NCI-H1694 (cell line): ENCODE measurements at regions not wholly inside any gene's neighbourhood (a gene's known extent, or its start where the extent isn't known, plus 50 kb on each side); places are given as distances from the start of the nearest gene placed in this dataset.
A peak's percentile ranks its signal among the peaks of the same experiment; 100 is the strongest.
"Not testable (repeated sequence)": the region's sequence is repeated elsewhere in the genome, so short reads cannot be mapped to it uniquely, and the experiment has no call there.

Experiments used
- DNase-seq: peaks from one replicate; lab custom pipeline; 2025; lab: John Stamatoyannopoulos, UW

DNA sequence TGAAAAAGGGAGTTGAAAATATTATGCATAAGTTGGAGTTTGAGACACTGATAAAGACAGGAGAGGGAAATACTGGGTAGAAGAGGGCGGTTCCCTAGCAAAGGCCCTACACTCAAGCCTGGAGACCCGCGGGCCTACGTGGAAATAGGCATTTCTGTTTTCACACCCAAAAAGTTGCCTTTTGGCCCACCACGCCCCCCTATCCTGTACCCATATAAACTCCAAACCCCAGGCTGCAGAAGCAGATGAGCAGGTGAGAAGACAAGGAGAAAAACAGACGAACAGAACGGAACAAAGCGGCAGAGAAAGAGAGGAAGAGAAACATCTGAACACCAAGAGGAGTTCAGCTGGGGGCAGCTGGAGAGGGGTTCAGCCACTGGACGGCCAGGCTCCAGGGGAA is 177.9 kb downstream of the GALC start:
- no peak for DNase-seq

DNA sequence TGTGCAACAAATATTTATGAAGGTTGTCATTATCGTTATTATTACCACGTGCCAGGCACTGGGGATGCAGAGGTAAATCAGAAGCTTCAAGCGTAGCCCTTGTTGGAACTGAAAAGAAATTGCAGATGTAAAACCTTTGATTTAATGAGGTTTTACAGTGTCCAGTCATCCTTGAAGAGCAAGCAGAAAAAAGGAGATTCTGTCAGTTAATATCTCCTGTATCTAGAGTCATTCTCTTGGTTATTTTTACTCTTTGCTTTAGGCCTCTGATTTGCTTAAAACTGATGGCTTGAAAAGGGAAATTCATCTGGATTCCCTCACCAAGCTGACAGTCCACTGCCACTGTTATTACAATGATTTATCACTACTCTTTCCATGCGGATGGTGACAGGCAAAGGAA is 179.3 kb downstream of the GALC start:
- DNase-seq = no peak

DNA sequence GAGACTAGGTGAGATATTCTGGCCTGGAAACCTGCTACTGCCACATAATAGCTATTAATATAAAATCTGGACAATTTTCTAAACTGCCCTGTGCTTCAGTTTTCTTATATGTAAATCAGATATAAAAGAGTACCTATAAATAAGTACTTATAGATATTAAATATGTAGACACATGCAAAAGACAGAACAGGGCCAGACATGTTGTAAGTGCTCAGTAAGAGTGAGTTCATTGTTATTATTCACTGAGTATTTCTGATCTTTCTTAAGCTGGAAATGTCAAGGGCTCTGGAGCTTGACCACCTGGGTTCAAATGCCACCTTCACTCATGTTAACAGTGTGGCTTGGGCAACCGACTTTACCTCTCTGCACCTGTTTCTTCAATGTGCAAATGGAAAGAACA is 179.8 kb downstream of the GALC start:
- no peak for DNase-seq

DNA sequence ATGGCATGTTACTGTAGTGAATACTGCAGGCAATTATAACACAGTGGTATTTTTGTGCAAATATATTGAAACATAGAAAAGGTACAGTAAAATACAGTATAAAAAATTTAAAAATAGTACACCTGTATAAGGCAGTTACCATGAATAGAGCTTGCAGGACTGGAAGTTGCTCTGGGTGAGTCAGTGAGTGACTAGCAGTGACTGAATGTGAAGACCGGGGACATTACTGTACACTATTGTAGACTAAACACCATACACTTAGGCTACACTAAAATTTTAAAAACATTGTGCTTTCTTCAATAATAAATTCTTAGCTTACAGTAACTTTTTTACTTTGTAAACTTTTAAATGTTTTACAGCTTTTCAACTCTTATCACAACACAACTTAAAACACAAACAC is 181.7 kb downstream of the GALC start:
- DNase-seq = no peak

DNA sequence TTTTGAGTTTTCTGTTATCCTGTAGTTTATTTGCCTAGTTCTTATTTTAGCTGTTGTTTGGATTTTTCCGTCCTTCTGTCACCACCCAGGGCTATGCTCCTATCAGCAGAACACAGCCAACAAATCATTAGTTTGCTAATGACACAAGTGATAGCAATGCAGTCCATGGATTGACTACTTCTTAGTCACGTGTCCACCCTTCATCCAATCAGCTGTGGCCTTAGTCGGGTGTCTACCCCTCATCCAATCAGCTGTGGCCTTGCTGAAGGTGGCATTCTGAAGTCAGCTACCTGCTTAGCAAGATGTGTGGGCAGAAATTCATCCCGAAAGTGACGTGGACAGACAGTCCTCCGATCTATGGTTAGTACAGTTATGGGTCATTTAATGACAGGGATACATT is 182.3 kb downstream of the GALC start:
- no peak for DNase-seq

DNA sequence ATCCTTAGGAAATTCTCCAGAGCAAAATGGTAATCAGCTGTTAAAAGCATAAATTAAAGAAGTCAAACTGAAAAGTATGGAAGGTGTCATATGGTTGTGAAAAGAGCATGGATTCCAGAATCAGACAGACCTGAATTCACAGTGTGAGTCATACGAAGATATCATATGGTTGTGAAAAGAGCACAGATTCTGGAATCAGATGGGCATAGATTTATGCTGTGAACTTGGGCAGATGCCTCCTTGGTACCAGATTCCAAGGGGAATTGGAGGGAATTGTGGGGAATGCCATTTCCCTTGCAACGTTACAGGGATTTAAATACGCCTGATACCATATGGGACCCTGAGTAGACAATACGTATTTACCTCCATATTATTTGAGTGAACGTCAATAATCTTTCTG is 183.7 kb downstream of the GALC start:
- DNase-seq = no peak

DNA sequence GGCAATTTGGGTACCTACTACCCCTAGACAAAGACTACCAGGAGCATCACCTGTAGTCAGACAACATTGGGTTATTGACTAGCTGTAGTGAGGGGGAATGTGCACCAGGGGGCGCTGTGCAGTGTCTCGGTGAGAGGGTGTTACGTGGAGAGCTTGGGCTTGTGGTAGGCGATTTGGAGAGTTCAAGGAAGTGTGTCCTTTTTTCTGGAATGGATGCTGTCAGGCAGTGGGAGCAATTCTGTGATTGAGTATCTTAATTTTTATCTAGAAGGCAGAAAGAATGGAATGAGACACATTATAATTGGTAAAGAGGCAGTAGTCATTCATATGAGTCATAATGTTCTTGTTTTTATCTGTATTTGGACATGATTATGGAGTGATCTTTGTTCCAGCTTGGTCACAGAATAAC is 187.7 kb downstream of the GALC start:
- peak; percentile 49 for DNase-seq

DNA sequence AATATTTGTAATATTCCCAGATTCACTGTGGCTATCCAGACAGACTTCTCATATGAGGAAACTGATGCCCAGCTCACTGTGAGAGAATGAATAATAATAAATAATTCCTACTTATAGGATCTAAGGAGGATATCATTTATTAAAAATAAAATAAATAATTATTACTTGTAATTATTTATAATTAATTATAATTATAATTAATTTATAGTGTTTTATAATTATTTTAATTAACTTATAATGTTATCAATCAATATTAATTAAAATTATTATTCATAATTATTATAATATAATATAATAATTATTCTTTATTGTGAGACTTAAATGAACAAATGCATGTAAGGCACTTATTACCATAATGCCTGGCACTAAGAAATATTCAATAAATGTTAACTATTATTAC is 192.8 kb downstream of the GALC start:
- no peak for DNase-seq

DNA sequence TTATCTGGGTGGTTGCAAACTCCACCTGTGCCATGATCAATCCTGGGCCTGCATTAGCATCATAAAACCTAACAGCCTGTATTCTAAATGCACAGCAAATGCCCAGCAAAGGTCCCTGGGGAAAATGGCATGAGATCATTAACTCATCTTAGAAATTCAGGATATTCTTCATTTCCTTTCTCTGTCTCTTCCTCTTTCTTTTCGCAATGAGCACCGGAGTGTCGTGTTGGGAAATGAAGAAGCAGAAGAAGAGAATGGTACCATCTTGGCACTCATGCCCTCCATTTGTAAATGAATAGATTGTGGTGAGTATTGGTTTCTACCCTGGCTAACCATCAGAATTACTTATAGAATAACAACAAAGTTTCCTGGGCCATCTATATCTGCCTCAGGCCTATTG is 193.6 kb downstream of the GALC start:
- no peak for DNase-seq

DNA sequence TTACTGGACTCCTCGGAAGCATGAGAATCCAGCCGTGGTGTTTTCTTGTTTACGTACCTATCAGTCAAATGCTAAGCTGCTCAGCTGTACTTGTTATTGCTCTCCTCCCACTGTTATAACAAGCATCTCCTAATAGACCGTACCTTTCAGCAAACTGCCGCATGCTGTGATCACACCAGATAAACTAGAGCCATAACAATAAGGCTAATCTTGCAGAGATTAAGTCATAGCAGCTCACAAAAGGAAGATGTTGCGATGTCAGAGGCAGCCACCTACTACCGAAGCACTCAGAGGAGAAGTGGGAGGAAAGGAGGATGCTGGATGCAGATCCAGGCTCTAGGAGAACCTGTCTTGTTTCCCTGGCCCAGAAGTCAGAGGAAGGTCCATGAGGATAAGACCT is 196.0 kb downstream of the GALC start:
- DNase-seq = no peak

DNA sequence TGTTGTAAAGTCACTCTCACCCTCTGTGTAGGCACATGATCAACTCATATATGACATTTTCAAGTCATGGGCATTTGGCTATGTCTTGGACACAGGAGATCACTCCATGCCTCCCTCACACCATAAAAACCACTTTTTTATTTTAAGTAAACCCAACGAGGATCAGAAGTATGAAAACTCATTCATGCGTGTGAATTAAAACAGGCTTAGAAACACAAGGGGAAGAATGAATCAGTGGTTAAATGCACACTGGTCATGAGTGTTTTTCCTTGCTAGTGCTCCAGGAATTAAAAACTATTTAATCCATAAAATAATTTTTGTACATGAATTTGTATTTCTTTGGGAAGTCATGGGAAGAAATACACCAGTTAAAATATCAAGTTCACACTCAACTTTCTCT is 198.4 kb downstream of the GALC start:
- DNase-seq = no peak

DNA sequence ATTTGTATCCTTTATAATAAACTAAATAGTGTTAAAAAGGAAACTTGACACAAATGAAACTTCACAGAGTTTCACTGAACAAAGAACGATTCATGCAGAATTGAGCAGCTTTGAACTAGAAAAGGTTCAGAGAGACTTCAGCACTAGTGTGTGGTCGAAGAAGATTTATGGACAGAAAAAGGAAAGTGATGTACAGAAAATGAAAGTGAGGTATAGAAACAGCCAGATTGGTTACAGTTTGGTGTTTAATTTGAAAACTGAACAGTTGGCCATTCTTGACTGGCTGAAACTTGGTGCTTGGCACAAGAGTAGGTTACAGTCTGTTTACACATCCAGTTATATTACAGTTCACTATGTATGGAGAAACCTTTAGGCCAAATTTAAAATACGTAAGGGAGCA is 207.1 kb downstream of the GALC start:
- DNase-seq = no peak

DNA sequence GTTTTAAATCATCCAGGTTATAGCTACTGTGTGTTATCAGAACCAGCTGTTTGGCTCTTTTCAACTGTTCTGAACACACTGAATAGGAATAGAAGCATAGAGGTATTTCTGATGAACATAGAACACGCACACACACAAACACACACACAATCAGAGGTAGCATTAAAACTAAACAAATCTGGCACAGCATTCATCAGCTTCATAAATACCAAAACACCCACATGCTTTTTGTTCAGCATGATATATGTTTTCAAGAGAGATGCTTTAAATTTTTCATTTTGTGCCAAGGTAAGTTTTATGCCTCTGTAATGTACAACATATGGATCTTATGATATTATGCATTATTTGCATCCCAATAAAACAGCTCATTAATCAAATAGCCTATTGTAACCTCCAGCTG is 208.6 kb downstream of the GALC start:
- peak; percentile 9 for DNase-seq

DNA sequence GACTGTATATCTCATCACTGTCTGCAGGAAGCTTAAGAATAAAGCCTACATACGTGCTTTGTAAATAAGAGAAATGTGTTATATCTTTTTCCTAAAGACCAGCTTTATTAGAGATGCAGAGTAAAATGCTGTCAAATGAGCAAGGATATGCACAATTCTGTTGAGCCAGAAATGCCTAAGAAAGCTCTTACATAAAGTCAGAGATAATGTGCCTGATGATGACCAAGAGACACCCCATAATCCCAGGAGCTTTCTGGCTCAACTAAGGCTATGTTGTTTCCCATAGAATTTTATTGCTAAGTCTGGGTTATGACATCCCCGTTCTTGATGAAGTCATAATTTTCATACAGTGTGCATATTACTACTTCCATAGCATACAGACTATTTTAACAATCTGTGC is 209.9 kb downstream of the GALC start:
- no peak for DNase-seq

DNA sequence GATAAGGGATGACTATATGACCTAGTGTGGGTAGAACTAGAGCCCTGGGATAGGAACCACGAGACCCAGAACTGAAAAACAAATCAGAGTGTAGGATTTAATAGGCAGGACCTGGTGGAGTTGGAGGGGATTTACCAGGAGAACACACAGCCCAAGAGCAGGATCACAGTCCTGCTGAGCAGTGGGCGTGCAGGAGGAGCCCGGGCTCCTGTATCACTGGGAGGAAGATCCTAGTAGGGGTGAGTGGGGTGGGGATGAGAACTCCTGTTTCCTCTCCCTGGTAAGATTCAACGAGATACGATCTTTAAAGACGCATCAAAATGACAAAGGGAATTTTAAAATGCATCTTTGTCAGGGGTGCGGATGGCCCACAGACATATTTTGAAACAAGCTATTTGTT is 220.1 kb downstream of the GALC start:
- DNase-seq = no peak

DNA sequence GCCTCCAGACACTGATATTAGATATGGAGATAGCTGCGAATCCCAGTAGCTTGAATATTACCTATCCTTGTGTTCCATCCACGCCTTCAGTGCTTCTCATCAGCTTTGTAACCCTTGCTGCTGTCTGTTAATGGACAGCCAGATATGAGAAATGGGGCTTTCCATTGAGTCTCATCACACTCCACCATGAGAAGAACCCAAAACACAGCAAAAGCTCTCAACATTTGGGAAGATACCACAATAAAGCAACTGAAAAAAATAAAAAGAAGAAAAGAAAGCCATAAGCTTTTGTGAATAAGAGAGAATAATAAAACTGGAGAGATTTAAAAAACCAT is 225.4 kb downstream of the GALC start:
- DNase-seq = no peak

DNA sequence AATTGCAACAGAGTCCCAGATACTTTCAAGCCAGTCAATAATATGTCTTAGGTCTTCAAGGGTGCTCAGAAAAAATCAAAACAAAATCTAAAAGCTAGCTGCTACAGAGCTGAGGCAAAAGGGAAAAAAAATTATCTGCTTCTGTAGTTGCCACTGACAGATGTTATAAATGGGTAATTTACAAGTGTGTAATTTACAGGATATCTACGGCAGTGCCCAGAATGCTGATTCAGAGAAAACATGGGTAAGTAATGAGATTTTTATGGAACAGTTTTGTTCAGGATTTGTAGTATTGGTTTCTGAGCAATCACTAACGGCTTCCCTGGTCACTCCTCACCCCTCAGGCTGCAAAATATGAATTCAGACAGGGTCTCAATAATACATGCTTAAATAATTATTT is 234.1 kb downstream of the GALC start:
- DNase-seq = peak; percentile 44

DNA sequence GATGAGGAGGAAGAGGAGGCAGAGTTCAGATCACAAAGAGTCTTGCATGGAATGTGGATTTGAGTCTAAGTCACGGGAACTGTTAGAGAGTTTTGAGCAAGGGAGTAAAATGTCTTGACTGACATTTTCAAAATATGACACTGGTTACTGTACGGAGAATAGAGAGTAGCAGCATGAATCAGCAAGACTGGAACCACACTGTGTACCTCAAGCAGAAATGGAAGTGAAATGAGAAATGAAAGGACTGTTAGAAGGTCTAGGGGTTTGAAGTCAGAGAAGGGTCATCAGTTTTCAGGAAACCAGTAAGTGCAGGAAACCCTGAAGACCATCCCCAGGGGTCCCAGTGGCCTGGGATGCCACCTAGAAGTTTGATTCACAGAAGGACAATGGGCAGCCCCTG is 236.3 kb downstream of the GALC start:
- no peak for DNase-seq

DNA sequence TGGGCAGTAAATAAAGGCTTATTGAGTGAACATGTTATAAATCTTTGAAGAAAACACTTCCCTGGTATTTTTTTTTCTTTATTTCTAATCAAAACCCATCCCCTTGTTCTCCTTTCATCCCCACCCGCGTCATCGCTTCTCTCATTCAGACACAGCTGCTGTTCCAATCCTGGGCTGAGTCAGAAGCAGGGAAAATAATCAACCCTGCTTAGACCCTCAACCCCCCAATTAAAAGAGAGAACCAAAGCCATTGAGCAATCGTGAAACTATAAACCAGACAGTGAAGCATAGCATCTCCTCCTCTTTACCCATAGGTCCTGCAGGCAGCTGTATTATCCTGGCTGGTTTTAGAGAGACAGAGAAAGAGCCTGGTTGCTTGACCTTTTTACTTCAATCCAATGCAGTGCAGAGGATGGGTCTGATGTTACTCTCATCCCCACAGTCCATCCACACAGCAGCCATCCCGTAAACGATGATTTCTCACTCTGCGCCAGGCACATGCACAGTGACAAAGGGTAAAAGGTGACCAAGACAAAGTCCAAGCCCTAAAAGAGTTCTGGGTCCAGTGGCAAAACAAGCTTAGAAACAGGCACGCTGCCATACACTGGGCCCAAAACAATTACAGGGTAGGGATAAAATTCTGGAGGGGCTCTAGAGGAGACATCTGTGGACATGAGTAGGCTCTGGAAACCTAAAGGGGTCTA is 238.3 kb downstream of the GALC start:
- DNase-seq = no peak

DNA sequence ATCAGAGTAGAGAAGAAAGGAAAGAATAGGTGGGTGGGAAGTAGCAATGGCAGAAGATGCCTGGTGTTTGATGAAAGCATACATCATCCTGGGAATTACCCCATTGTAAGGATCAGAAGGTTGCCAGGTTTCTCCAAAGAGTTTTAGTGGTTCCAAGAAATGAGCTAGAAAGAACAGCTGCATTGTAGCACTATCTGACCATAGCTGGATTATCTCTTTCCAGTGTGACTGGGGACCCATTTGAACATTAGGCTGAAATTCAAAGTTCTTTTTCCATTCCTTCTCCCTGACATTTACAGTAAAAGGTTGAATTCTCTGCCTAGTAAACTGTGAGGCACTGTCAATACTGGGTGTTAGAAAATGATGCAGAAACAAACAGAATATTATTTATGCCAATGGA is 244.4 kb downstream of the GALC start:
- DNase-seq = no peak

DNA sequence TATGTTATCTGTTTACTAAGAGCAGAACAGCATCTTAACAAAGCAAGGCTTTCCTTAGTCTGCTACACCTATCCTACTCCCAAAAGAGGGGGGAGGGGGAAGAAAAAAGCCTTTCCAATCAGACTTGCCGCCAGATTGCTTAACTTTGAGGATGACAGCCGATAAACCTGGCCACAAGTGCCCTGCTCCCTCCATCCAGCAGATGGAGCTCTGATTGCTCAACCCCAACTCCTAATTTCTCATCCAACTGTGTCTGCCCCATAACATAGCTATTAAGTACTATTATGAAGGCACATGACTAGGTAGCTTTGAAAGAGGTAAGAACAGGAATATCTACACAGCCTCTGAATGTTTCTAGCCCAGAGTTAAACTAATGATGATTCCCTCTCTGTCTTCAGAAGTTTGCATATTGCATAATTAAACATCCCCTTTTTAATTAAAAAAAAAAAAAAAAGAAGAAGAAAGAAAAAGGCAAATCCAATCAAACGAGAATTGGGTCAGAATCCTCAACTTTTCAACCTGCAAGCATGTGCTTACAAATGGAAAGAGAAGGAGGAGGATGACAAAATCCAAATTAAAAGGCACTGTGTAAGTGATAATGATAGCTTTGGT is 247.4 kb downstream of the GALC start:
- DNase-seq = peak; percentile 24

DNA sequence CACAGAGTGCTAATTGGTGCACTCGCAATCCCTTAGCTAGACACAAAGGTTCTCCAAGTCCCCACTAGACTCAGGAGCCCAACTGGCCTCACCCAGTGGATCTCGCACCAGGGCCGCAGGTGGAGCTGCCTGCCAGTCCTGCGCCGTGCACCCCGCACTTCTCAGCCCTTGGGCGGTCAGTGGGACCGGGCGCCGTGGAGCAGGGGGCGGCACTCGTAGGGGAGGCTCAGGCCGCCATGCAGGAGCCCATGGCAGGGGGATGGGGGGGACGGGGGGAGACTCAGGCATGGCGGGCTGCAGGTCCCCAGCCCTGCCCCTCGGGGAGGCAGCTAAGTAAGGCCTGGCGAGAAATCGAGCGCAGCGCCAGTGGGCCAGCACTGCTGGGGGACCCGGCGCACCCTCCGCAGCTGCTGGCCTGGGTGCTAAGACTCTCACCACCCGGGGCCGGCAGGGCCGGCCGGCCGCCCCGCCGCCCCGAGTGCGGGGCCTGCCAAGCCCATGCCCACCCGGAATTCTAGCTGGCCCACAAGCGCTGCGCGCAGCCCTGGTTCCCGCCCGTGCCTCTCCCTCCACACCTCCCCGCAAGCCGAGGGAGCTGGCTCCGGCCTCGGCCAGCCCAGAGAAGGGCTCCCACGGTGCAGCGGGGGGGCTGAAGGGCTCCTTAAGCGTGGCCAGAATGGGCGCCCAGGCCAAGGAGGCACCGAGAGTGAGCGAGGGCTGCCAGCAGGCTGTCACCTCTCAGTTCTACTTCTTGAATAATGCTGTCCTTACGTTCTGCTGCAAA is 258.2 kb downstream of the GALC start:
- not testable (repeated sequence) for DNase-seq

DNA sequence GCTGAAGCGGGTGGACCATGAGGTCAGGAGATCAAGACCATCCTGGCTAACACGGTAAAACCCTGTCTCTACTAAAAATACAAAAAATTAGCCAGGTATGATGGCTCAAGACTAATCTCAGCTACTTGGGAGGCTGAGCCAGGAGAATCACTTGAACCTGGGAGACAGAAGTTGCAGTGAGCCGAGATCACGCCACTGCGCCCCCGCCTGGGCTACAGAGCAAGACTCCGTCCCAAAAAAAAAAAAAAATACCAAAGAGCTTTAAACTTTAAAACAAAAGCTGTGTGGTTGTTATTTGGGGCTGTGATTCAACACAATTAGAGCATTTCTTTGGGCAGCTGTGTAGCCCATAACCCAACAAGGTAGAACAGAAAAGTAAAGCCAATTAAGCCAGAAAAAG is 259.9 kb downstream of the GALC start:
- DNase-seq = not testable (repeated sequence)

DNA sequence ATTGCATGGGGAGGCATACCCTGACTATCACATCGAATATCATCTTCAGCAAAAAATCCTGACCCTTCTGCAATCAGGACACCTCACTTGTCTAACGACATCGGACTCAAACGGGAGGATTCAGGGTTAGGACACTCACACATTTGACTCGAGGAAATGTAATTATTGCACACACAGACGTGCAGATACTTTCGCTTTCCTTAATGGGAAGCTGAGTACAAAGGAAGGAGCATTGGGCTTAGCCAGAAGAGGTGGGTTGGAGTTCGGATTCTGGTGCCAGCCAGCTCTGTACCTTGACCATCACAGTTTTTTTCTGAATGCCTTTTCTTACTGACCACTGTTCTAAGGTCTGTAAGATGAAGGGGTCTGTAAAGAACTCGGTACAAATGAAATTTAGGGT is 260.4 kb downstream of the GALC start:
- no peak for DNase-seq
